ENCODE measurements at regions not wholly inside any gene's neighbourhood (a gene's known extent, or its start where the extent isn't known, plus 50 kb on each side); places are given as distances from the start of the nearest gene placed in this dataset.

- no peak for TF ChIP-seq CTCF (IDR thresholded peaks at IDR 0.05)
- TF ChIP-seq POLR2AphosphoS5 (IDR thresholded peaks at IDR 0.05; ENCODE audit: low read depth, low read length), result no peak
- TF ChIP-seq SIN3A (IDR thresholded peaks at IDR 0.05; ENCODE audit: borderline replicate concordance, insufficient read depth, low read depth, low read length), result no peak
- TF ChIP-seq REST (IDR thresholded peaks at IDR 0.05; ENCODE audit: insufficient read depth in 1 of 2, low read depth in 2 of 2, low read length in 1 of 2), result no peak
These were observed 179.3 kb downstream of the GALC start for GRCh38 chr14:87813686-87814085.

All from Panc1 (cell line).